Motor neuron (in vitro differentiated cells): ENCODE measurements at regions not wholly inside any gene's neighbourhood (a gene's known extent, or its start where the extent isn't known, plus 50 kb on each side); places are given as distances from the start of the nearest gene placed in this dataset.

Source experiments
- ATAC-seq, 8 experiments: fragments of 200-7000 bp; cut with Tn5 transposase; replicated peaks in 6 of 8; 2 replicates each; pipeline ENCODE4 v1.8.0; 2021; ENCODE audit warnings: mild to moderate bottlenecking in 8 of 8, moderate library complexity in 8 of 8
- H3K27ac ChIP-seq, 2 donors: fragments of 250-450 bp; sonication (Bioruptor Pico); 2 replicates each; pipeline ENCODE4 v1.9.0; 2021; ENCODE audit warnings: antibody characterized with exemption in 2 of 2, mild to moderate bottlenecking in 2 of 2, moderate library complexity in 1 of 2
- H3K4me1 ChIP-seq, 2 donors: fragments of 250-450 bp; sonication (Bioruptor Pico); replicated peaks in 1 of 2; 2 replicates each; pipeline ENCODE4 v1.6.1; 2021; ENCODE audit warnings: antibody characterized with exemption in 2 of 2, mild to moderate bottlenecking in 2 of 2, moderate library complexity in 1 of 2
- H3K4me3 ChIP-seq, 5 donors: fragments of 250-450 bp; sonication (Bioruptor Pico); 2 replicates each; pipeline ENCODE4 v1.9.0; 2021; ENCODE audit warnings: antibody characterized with exemption in 5 of 5, mild to moderate bottlenecking in 5 of 5, moderate library complexity in 4 of 5
- WGBS, 10 experiments: fragments of 450-650 bp; shearing (Covaris generic); methylation state at CpG; one replicate each; pipeline ENCODE4 v1.0.0; 2022; 5-methylcytosine and 5-hydroxymethylcytosine counted together
- in situ Hi-C, 9 experiments: fragments of 400-800 bp; cut with MboI; loops; one replicate each; pipeline ENCODE4 v1.15.0; 2021; ENCODE audit warnings: low sequenced_read_pairs in 9 of 9, low pct_unique_long_range_greater_than_20kb in 2 of 9; ENCODE audit not compliant: unreplicated experiment in 9 of 9

- in situ Hi-C loops, result no loop called here
- Histone ChIP-seq H3K27ac (no peak overlapping the region), H3K4me1 (peaks cover 0 to 2% of the 10 kb centered on the region in 2 donors), H3K4me3 (no peak overlapping the region)
- ATAC-seq, result no peak
- 0 to 96% (median 71%) methylated on average over 1 to 2 of the region's 2 CpGs; no CpG with 5 or more reads in 1 of the 10 experiments for WGBS, 10 experiments
These were observed 345.0 kb upstream of the ACVR2A start for GRCh38 chr2:147499785-147500184.

GRCh38 chr2:147495734-147496133, 349.1 kb upstream of the ACVR2A start:
- Histone ChIP-seq H3K27ac (no peak overlapping the region), H3K4me1 (no peaks in the 10 kb centered on the region), H3K4me3 (no peak overlapping the region)
- in situ Hi-C loops, result no loop called here
- ATAC-seq, result peak in 1 of 8 experiments; percentile 55
- 0 to 100% (median 90%) methylated on average over 2 to 5 of the region's 5 CpGs; no CpG with 5 or more reads in 1 of the 10 experiments for WGBS, 10 experiments

- in situ Hi-C loops, result no loop called here
- WGBS, 10 experiments, result 36 to 100% (median 76%) methylated on average over 1 to 2 of the region's 2 CpGs
These were observed 352.4 kb upstream of the ACVR2A start for GRCh38 chr2:147492471-147492870.

GRCh38 chr2:147491506-147491905, 353.3 kb upstream of the ACVR2A start:
- no peak for ATAC-seq
- WGBS, 10 experiments, result 13 to 100% (median 85%) methylated on average over 1 to 2 of the region's 2 CpGs; no CpG with 5 or more reads in 1 of the 10 experiments

More at GRCh38 chr2:147492471-147492870, 352.4 kb upstream of the ACVR2A start:
- H3K4me3 ChIP-seq, result no peak overlapping the region
- no peak overlapping the region for H3K27ac ChIP-seq
- ATAC-seq, result no peak
- no peaks in the 10 kb centered on the region for H3K4me1 ChIP-seq

GRCh38 chr2:147490401-147491261, 354.2 kb upstream of the ACVR2A start:
- WGBS, 10 experiments, result 44 to 100% (median 71%) methylated on average over 1 to 5 of the region's 5 CpGs
- in situ Hi-C loops, result no loop called here

More at GRCh38 chr2:147491506-147491905, 353.3 kb upstream of the ACVR2A start:
- no peaks in the 10 kb centered on the region for H3K4me1 ChIP-seq
- H3K27ac ChIP-seq, result no peak overlapping the region
- H3K4me3 ChIP-seq, result no peak overlapping the region
- in situ Hi-C loops, result no loop called here

GRCh38 chr2:147488472-147488871, 356.4 kb upstream of the ACVR2A start:
- no peak overlapping the region for H3K4me3 ChIP-seq
- no peak for ATAC-seq
- in situ Hi-C loops, result no loop called here

More at GRCh38 chr2:147490401-147491261, 354.2 kb upstream of the ACVR2A start:
- no peak for ATAC-seq
- Histone ChIP-seq H3K27ac (no peak overlapping the region), H3K4me3 (no peak overlapping the region), H3K4me1 (no peaks in the 10 kb centered on the region)

GRCh38 chr2:147487978-147488289, 356.9 kb upstream of the ACVR2A start:
- no peaks in the 10 kb centered on the region for H3K4me1 ChIP-seq
- H3K4me3 ChIP-seq, result no peak overlapping the region
- no peak overlapping the region for H3K27ac ChIP-seq
- WGBS, 10 experiments, result 50 to 100% (median 100%) methylated on average over 1 to 2 of the region's 2 CpGs; no CpG with 5 or more reads in 1 of the 10 experiments
- ATAC-seq, result no peak
- in situ Hi-C loops, result no loop called here

More at GRCh38 chr2:147488472-147488871, 356.4 kb upstream of the ACVR2A start:
- no peaks in the 10 kb centered on the region for H3K4me1 ChIP-seq
- 45 to 100% (median 80%) methylated on average over 1 to 3 of the region's 3 CpGs; no CpG with 5 or more reads in 6 of the 10 experiments for WGBS, 10 experiments
- no peak overlapping the region for H3K27ac ChIP-seq

GRCh38 chr2:147487286-147487977, 357.4 kb upstream of the ACVR2A start:
- ATAC-seq, result peak in 1 of 8 experiments; percentile 30
- no peak overlapping the region for H3K4me3 ChIP-seq
- no peak overlapping the region for H3K27ac ChIP-seq
- H3K4me1 ChIP-seq, result no peaks in the 10 kb centered on the region
- in situ Hi-C loops, result no loop called here
- WGBS, 10 experiments, result 22 to 82% (median 54%) methylated on average over 1 to 3 of the region's 3 CpGs; no CpG with 5 or more reads in 2 of the 10 experiments

GRCh38 chr2:147485210-147485851, 359.5 kb upstream of the ACVR2A start:
- Histone ChIP-seq H3K27ac (no peak overlapping the region), H3K4me3 (no peak overlapping the region), H3K4me1 (no peaks in the 10 kb centered on the region)
- no peak for ATAC-seq
- in situ Hi-C loops, result no loop called here

- 44 to 100% (median 71%) methylated on average over 1 to 3 of the region's 3 CpGs; no CpG with 5 or more reads in 1 of the 10 experiments for whole genome bisulfite sequencing, 10 experiments
- no peak for ATAC-seq
These were observed 360.9 kb upstream of the ACVR2A start for GRCh38 chr2:147483911-147484310.

GRCh38 chr2:147482916-147483669, 361.7 kb upstream of the ACVR2A start:
- no peak for ATAC-seq
- Histone ChIP-seq H3K4me1 (no peaks in the 10 kb centered on the region), H3K4me3 (no peak overlapping the region), H3K27ac (no peak overlapping the region)
- in situ Hi-C loops, result no loop called here
- WGBS, 10 experiments, result 67 to 100% (median 90%) methylated on average over 1 to 3 of the region's 3 CpGs; no CpG with 5 or more reads in 2 of the 10 experiments

More at GRCh38 chr2:147483911-147484310, 360.9 kb upstream of the ACVR2A start:
- no peaks in the 10 kb centered on the region for H3K4me1 ChIP-seq
- H3K27ac ChIP-seq, result no peak overlapping the region
- H3K4me3 ChIP-seq, result no peak overlapping the region
- in situ Hi-C loops, result no loop called here

GRCh38 chr2:147482111-147482895, 362.5 kb upstream of the ACVR2A start:
- no peaks in the 10 kb centered on the region for H3K4me1 ChIP-seq
- no peak overlapping the region for H3K27ac ChIP-seq
- H3K4me3 ChIP-seq, result no peak overlapping the region
- in situ Hi-C loops, result no loop called here
- peak in 3 of 8 experiments; percentile 54 to 79 (median 57) for ATAC-seq
- 42 to 100% (median 82%) methylated on average over 1 to 5 of the region's 6 CpGs for WGBS, 10 experiments
